ENCODE measurements at regions not wholly inside any gene's neighbourhood (a gene's known extent, or its start where the extent isn't known, plus 50 kb on each side); places are given as distances from the start of the nearest gene placed in this dataset.
"Not testable (repeated sequence)": the region's sequence is repeated elsewhere in the genome, so short reads cannot be mapped to it uniquely, and the experiment has no call there.

GRCh38 chrX:3881255-3881895 lies 167.9 kb upstream of the PRKX start:
- not testable (repeated sequence) for TF ChIP-seq CTCF, MAX (IDR thresholded peaks at IDR 0.05; ENCODE audit: low read depth, low read length)
